Breast epithelium (tissue), 3 donors: ENCODE measurements at regions not wholly inside any gene's neighbourhood (a gene's known extent, or its start where the extent isn't known, plus 50 kb on each side); places are given as distances from the start of the nearest gene placed in this dataset.

ENCODE experiments used
- POLR2A ChIP-seq: fragments of 450-650 bp; IDR thresholded peaks from one replicate; pipeline ENCODE4 v1.6.1; 2016; ENCODE audit warnings: antibody characterized with exemption, mild to moderate bottlenecking, moderate library complexity
- POLR2AphosphoS5 ChIP-seq, 3 donors: sonication (generic); formaldehyde crosslinking; IDR thresholded peaks; one replicate each; pipeline ENCODE4 v1.6.1; 2017; ENCODE audit warnings: antibody characterized with exemption in 3 of 3

DNA sequence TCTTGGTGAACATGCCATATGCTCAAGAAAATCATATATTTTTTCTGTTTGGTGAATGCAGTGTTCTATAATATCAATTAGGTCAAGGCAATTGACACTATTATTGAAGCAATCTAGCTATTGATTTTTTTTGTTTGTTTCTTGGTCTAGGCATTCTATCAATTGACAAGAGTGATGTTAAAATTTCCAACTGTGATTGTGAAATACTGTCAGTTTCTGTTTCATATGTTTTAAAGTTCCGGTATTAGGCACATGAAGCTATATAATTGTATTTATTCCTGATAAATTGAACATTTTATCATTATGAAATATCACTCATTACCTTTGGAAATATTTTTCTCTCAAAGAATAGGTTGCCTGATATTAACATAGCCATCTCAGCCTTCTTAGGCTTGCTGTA lies 653.4 kb downstream of the HDGFL1 start:
- TF ChIP-seq POLR2A (no peak), POLR2AphosphoS5 (IDR thresholded peaks at IDR 0.05) (no peak)
